SK-N-SH (cell line): ENCODE measurements at regions not wholly inside any gene's neighbourhood (a gene's known extent, or its start where the extent isn't known, plus 50 kb on each side); places are given as distances from the start of the nearest gene placed in this dataset.

Experiments used
- CHD2 ChIP-seq: fragments of 150-350 bp; IDR thresholded peaks from 2 replicates; pipeline ENCODE4 v1.6.1; 2018; ENCODE audit warnings: low read length; ENCODE audit not compliant: partially characterized antibody
- CTCF ChIP-seq: fragments of 200-600 bp; sonication (generic); IDR thresholded peaks from 2 replicates; pipeline ENCODE4 v1.6.1; 2017; ENCODE audit warnings: antibody characterized with exemption, mild to moderate bottlenecking, moderate library complexity
- EP300 ChIP-seq, 2 experiments: IDR thresholded peaks; 2 replicates each; pipeline versions ENCODE4 v1.4.0 to v1.6.1; 2012; ENCODE audit warnings: borderline replicate concordance in 1 of 2, low read depth in 1 of 2, low read length in 1 of 2
- EZH2phosphoT487 ChIP-seq: fragments of 200-600 bp; sonication (generic); IDR thresholded peaks from 2 replicates; pipeline ENCODE4 v1.6.1; 2017; ENCODE audit warnings: low read depth, mixed run types, mild to moderate bottlenecking, antibody characterized with exemption, moderate library complexity, borderline replicate concordance
- FOXM1 ChIP-seq: IDR thresholded peaks from 2 replicates; pipeline ENCODE4 v1.4.0; 2012; ENCODE audit warnings: low read depth, mild to moderate bottlenecking
- GABPA ChIP-seq: IDR thresholded peaks from 2 replicates; pipeline ENCODE4 v1.4.0; 2012; ENCODE audit warnings: low read depth, mild to moderate bottlenecking
- NRF1 ChIP-seq: IDR thresholded peaks from 2 replicates; pipeline ENCODE4 v1.6.1; 2012; ENCODE audit warnings: low read depth, mild to moderate bottlenecking, low read length
- USF1 ChIP-seq: IDR thresholded peaks from 2 replicates; pipeline ENCODE4 v1.4.0; 2012; ENCODE audit warnings: low read depth, borderline replicate concordance
- YY1 ChIP-seq: IDR thresholded peaks from 2 replicates; pipeline ENCODE4 v1.4.0; 2012; ENCODE audit warnings: low read depth, mild to moderate bottlenecking

- TF ChIP-seq USF1, result no peak
- TF ChIP-seq CTCF, result no peak
- TF ChIP-seq NRF1, result no peak
- no peak for TF ChIP-seq FOXM1
- no peak for TF ChIP-seq YY1
- TF ChIP-seq EZH2phosphoT487, result no peak
- TF ChIP-seq CHD2, result no peak
- TF ChIP-seq EP300 (IDR thresholded peaks at IDR 0.05; ENCODE audit: borderline replicate concordance in 1 of 2, low read depth in 1 of 2, low read length in 1 of 2), result no peak
- TF ChIP-seq GABPA, result no peak
Measured at GRCh38 chr14:26932606-26933005, 334.8 kb upstream of the NOVA1 start.
